ENCODE measurements at regions not wholly inside any gene's neighbourhood (a gene's known extent, or its start where the extent isn't known, plus 50 kb on each side); places are given as distances from the start of the nearest gene placed in this dataset.

- ChIA-PET CTCF (no interaction called here), POLR2A (no interaction called here)
- no peak for DNase-seq (ENCODE audit: extremely low spot score)
- TF ChIP-seq LEF1 (IDR thresholded peaks at IDR 0.05; ENCODE audit: borderline replicate concordance) (no peak), HDGF (IDR thresholded peaks at IDR 0.05; ENCODE audit: borderline replicate concordance) (no peak), L3MBTL2 (conservative IDR thresholded peaks at IDR 0.05) (no peak), FOXM1 (IDR thresholded peaks at IDR 0.05; ENCODE audit: borderline replicate concordance) (no peak), ELF4 (IDR thresholded peaks at IDR 0.05) (no peak), SP1 (IDR thresholded peaks at IDR 0.05) (no peak), CTBP1 (IDR thresholded peaks at IDR 0.05; ENCODE audit: borderline replicate concordance) (no peak), SUZ12 (IDR thresholded peaks at IDR 0.05) (no peak), FOXA1 (IDR thresholded peaks at IDR 0.05) (no peak), FOXK2 (IDR thresholded peaks at IDR 0.05) (no peak)
Observed at GRCh38 chr11:80860632-80861031, 1419.8 kb upstream of the TENM4 start.

DNA sequence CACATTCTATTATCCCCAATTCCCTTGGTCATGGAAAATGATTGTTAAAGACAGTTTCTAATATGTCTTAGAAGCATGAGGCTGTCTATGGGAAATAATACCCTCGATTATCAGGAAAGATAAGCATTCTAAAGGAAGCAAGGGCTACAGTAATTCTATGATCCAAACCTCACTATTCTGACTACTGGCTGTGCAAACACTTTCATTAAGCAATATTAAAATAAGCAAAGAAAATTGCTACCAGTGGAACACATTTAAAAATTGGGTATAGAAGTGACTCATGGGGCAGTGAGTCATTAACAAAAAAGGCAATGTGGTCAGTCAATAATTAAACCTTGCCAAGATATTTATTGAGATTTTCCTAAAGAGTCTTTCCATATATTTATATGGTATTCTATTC, 1415.2 kb upstream of the TENM4 start:
- no peak for DNase-seq (ENCODE audit: extremely low spot score)
- CTCF ChIA-PET, result no interaction called here
- TF ChIP-seq CTBP1 (IDR thresholded peaks at IDR 0.05; ENCODE audit: borderline replicate concordance), result no peak
- TF ChIP-seq L3MBTL2 (conservative IDR thresholded peaks at IDR 0.05), result no peak
- TF ChIP-seq FOXK2 (IDR thresholded peaks at IDR 0.05), result no peak
- TF ChIP-seq FOXA1 (IDR thresholded peaks at IDR 0.05), result no peak
- TF ChIP-seq FOXM1 (IDR thresholded peaks at IDR 0.05; ENCODE audit: borderline replicate concordance), result no peak
- no peak for TF ChIP-seq TARDBP (IDR thresholded peaks at IDR 0.05)
- TF ChIP-seq BHLHE40 (IDR thresholded peaks at IDR 0.05; ENCODE audit: borderline replicate concordance), result no peak
- TF ChIP-seq HDGF (IDR thresholded peaks at IDR 0.05; ENCODE audit: borderline replicate concordance), result no peak
- TF ChIP-seq SP1 (IDR thresholded peaks at IDR 0.05), result no peak
- TF ChIP-seq, protein P1, sequence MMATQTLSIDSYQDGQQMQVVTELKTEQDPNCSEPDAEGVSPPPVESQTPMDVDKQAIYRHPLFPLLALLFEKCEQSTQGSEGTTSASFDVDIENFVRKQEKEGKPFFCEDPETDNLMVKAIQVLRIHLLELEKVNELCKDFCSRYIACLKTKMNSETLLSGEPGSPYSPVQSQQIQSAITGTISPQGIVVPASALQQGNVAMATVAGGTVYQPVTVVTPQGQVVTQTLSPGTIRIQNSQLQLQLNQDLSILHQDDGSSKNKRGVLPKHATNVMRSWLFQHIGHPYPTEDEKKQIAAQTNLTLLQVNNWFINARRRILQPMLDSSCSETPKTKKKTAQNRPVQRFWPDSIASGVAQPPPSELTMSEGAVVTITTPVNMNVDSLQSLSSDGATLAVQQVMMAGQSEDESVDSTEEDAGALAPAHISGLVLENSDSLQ (IDR thresholded peaks at IDR 0.05), result no peak
- TF ChIP-seq SUZ12 (IDR thresholded peaks at IDR 0.05), result no peak
- no peak for TF ChIP-seq ELF4 (IDR thresholded peaks at IDR 0.05)
- POLR2A ChIA-PET, result no interaction called here

DNA sequence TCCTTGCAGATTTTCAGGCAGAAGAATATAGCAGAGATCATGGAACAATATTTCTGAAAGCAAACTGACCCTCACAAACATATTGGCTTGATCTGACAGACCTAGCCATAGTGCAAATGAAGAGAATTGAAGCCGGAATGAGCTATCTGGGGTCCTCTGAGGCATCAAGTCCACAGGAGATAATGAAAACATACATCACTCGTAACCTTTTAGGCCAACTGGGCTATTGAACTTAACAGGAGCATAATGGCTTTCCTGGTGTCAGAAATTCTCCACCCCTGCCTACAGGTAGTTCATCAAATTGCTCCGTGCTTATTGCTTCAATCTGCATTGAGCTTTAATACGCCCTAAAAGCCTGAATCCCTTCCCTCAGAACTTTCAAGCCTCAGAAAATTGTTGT, 1414.6 kb upstream of the TENM4 start:
- CTCF ChIA-PET, result no interaction called here
- DNase-seq (ENCODE audit: extremely low spot score), result no peak
- POLR2A ChIA-PET, result no interaction called here
- TF ChIP-seq LEF1 (IDR thresholded peaks at IDR 0.05; ENCODE audit: borderline replicate concordance) (no peak), SP1 (IDR thresholded peaks at IDR 0.05) (no peak), CTBP1 (IDR thresholded peaks at IDR 0.05; ENCODE audit: borderline replicate concordance) (no peak), TARDBP (IDR thresholded peaks at IDR 0.05) (no peak), FOXK2 (IDR thresholded peaks at IDR 0.05) (no peak), ARNT (IDR thresholded peaks at IDR 0.05) (no peak), FOXA1 (IDR thresholded peaks at IDR 0.05) (no peak), HDGF (IDR thresholded peaks at IDR 0.05; ENCODE audit: borderline replicate concordance) (no peak), ELF4 (IDR thresholded peaks at IDR 0.05) (no peak)
- TF ChIP-seq, protein P1 (IDR thresholded peaks at IDR 0.05), result no peak

DNA sequence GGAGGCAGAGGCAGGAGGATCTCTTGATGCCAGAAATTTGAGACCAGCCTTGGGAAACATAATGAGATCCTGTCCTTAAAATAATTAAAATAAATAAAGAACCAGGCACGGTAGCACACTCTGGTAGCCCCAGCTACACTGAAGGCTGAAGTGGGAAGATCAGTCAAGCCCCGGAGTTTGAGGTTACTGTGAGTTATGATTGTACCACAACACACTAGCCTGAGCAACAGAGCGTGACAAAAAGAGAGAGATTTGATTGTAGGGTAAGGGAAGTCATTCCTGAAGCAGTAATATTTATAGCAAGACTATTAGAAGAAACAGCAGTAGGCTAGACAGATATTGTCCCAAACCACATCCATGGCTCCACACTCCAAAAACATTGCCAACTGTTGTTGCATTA, 1408.4 kb upstream of the TENM4 start:
- no peak for TF ChIP-seq BHLHE40 (IDR thresholded peaks at IDR 0.05; ENCODE audit: borderline replicate concordance)
- POLR2A ChIA-PET, result no interaction called here
- CTCF ChIA-PET, result no interaction called here
- no peak for DNase-seq (ENCODE audit: extremely low spot score)

GRCh38 chr11:80846979-80847378, 1406.1 kb upstream of the TENM4 start:
- ChIA-PET POLR2A (no interaction called here), CTCF (no interaction called here)
- TF ChIP-seq FOXM1 (IDR thresholded peaks at IDR 0.05; ENCODE audit: borderline replicate concordance), result no peak
- no peak for TF ChIP-seq TARDBP (IDR thresholded peaks at IDR 0.05)
- TF ChIP-seq ELF4 (IDR thresholded peaks at IDR 0.05), result no peak
- TF ChIP-seq ARNT (IDR thresholded peaks at IDR 0.05), result no peak
- TF ChIP-seq, protein P1 (IDR thresholded peaks at IDR 0.05), result no peak
- no peak for TF ChIP-seq CTBP1 (IDR thresholded peaks at IDR 0.05; ENCODE audit: borderline replicate concordance)
- TF ChIP-seq NFRKB (IDR thresholded peaks at IDR 0.05), result no peak
- no peak for TF ChIP-seq L3MBTL2 (conservative IDR thresholded peaks at IDR 0.05)
- TF ChIP-seq FOXA1 (IDR thresholded peaks at IDR 0.05), result no peak
- no peak for TF ChIP-seq FOXK2 (IDR thresholded peaks at IDR 0.05)
- TF ChIP-seq LEF1 (IDR thresholded peaks at IDR 0.05; ENCODE audit: borderline replicate concordance), result no peak
- TF ChIP-seq SP1 (IDR thresholded peaks at IDR 0.05), result no peak
- TF ChIP-seq BHLHE40 (IDR thresholded peaks at IDR 0.05; ENCODE audit: borderline replicate concordance), result no peak
- no peak for TF ChIP-seq ZNF384 (IDR thresholded peaks at IDR 0.05)
- TF ChIP-seq HDGF (IDR thresholded peaks at IDR 0.05; ENCODE audit: borderline replicate concordance), result no peak
- no peak for TF ChIP-seq SUZ12 (IDR thresholded peaks at IDR 0.05)
- DNase-seq (ENCODE audit: extremely low spot score), result no peak

GRCh38 chr11:80846442-80846841, 1405.6 kb upstream of the TENM4 start:
- TF ChIP-seq SUZ12 (IDR thresholded peaks at IDR 0.05) (no peak), ELF4 (IDR thresholded peaks at IDR 0.05) (no peak), BHLHE40 (IDR thresholded peaks at IDR 0.05; ENCODE audit: borderline replicate concordance) (no peak), TARDBP (IDR thresholded peaks at IDR 0.05) (no peak)
- DNase-seq (ENCODE audit: extremely low spot score), result no peak
- ChIA-PET POLR2A (no interaction called here), CTCF (no interaction called here)

GRCh38 chr11:80844110-80844819, 1403.4 kb upstream of the TENM4 start:
- TF ChIP-seq, protein P1 (IDR thresholded peaks at IDR 0.05), result no peak
- TF ChIP-seq TARDBP (IDR thresholded peaks at IDR 0.05) (no peak), SUZ12 (IDR thresholded peaks at IDR 0.05) (no peak), ARNT (IDR thresholded peaks at IDR 0.05) (no peak), L3MBTL2 (conservative IDR thresholded peaks at IDR 0.05) (no peak), LEF1 (IDR thresholded peaks at IDR 0.05; ENCODE audit: borderline replicate concordance) (no peak), FOXA1 (IDR thresholded peaks at IDR 0.05) (no peak), ZNF384 (IDR thresholded peaks at IDR 0.05) (no peak), BHLHE40 (IDR thresholded peaks at IDR 0.05; ENCODE audit: borderline replicate concordance) (no peak)
- ChIA-PET POLR2A (no interaction called here), CTCF (no interaction called here)
- no peak for DNase-seq (ENCODE audit: extremely low spot score)
